Naive B cell (primary cell): ENCODE measurements at regions not wholly inside any gene's neighbourhood (a gene's known extent, or its start where the extent isn't known, plus 50 kb on each side); places are given as distances from the start of the nearest gene placed in this dataset.

Experiments used
- ATAC-seq, 2 donors: fragments of 150-1000 bp; cut with Tn5 transposase; 2 replicates each; pipeline ENCODE4 v1.10.0; 2021; ENCODE audit warnings: low read depth in 2 of 2, mild to moderate bottlenecking in 2 of 2, moderate library complexity in 2 of 2
- DNase-seq: peaks from one replicate; pipeline ENCODE4 v3.0.0; 2022
- H3K27ac Mint-ChIP-seq, 6 donors: one replicate each; pipeline ENCODE4 v1.8.0; 2020 to 2022; ENCODE audit warnings: mild to moderate bottlenecking in 6 of 6, mixed read lengths in 6 of 6, moderate library complexity in 5 of 6, inconsistent platforms in 2 of 6
- H3K27me3 Mint-ChIP-seq, 3 donors: one replicate each; pipeline ENCODE4 v1.8.0; 2021 to 2022; ENCODE audit warnings: mixed read lengths in 3 of 3, mild to moderate bottlenecking in 1 of 3
- H3K36me3 Mint-ChIP-seq, 2 donors: one replicate each; pipeline ENCODE4 v1.8.0; 2020 to 2022; ENCODE audit warnings: mixed read lengths in 2 of 2, inconsistent platforms in 1 of 2, mild to moderate bottlenecking in 1 of 2
- H3K4me1 Mint-ChIP-seq, 3 donors: one replicate each; pipeline ENCODE4 v1.8.0; 2020 to 2022; ENCODE audit warnings: mixed read lengths in 3 of 3, inconsistent platforms in 1 of 3, mild to moderate bottlenecking in 1 of 3, moderate library complexity in 1 of 3
- H3K4me3 Mint-ChIP-seq, 8 donors: one replicate each; pipeline ENCODE4 v1.8.0; 2020 to 2022; ENCODE audit warnings: mild to moderate bottlenecking in 8 of 8, mixed read lengths in 8 of 8, moderate library complexity in 8 of 8, inconsistent platforms in 2 of 8
- H3K9me3 Mint-ChIP-seq, 7 donors: one replicate each; pipeline ENCODE4 v1.8.0; 2020 to 2022; ENCODE audit warnings: mixed read lengths in 7 of 7, mild to moderate bottlenecking in 5 of 7, inconsistent platforms in 2 of 7, moderate library complexity in 1 of 7

- DNase-seq (no peak), ATAC-seq (no peak)
- H3K9me3 Mint-ChIP-seq: peaks cover 0 to 6% (median 3%) of the 10 kb centered on the region in 7 donors
Measured at GRCh38 chr13:82681535-82681934, 1200.7 kb downstream of the SLITRK1 start.

DNA sequence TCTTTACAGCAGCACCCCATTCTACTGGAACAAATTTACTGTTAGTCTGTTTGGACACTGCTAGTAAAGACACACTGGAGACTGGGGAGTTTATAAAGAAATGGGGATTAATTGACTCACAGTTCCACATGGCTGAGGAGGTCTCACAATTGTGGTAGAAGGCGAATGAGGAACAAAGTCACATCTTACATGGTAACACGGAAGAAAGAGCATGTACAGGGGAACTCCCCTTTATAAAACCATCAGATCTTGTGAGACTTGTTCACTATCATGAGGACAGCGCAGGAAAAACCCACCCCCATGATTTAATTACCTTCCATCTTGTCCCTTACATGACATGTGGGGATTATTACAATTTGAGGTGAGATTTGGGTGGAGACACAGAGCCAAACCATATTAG is 1204.2 kb downstream of the SLITRK1 start:
- Mint-ChIP-seq H3K4me1 (no peaks in the 10 kb centered on the region), H3K36me3 (no peaks in the 10 kb centered on the region), H3K27me3 (no peaks in the 10 kb centered on the region), H3K27ac (no peak overlapping the region), H3K4me3 (no peak overlapping the region), H3K9me3 (peaks cover 0 to 10% (median 3%) of the 10 kb centered on the region in 7 donors)
- DNase-seq: no peak
- ATAC-seq: no peak

More at GRCh38 chr13:82681535-82681934, 1200.7 kb downstream of the SLITRK1 start:
- H3K4me1 Mint-ChIP-seq: no peaks in the 10 kb centered on the region
- H3K27ac Mint-ChIP-seq: peak overlapping the region in 1 of 6 donors; percentile 48
- no peaks in the 10 kb centered on the region for H3K36me3 Mint-ChIP-seq
- H3K4me3 Mint-ChIP-seq: no peak overlapping the region
- no peaks in the 10 kb centered on the region for H3K27me3 Mint-ChIP-seq

GRCh38 chr13:82675024-82675423 is 1207.2 kb downstream of the SLITRK1 start:
- no peak overlapping the region for H3K27ac Mint-ChIP-seq
- peaks cover 0 to 5% (median 3%) of the 10 kb centered on the region in 7 donors for H3K9me3 Mint-ChIP-seq
- no peak overlapping the region for H3K4me3 Mint-ChIP-seq
- ATAC-seq (no peak), DNase-seq (no peak)
- H3K27me3 Mint-ChIP-seq: no peaks in the 10 kb centered on the region
- no peaks in the 10 kb centered on the region for H3K4me1 Mint-ChIP-seq
- no peaks in the 10 kb centered on the region for H3K36me3 Mint-ChIP-seq

DNA sequence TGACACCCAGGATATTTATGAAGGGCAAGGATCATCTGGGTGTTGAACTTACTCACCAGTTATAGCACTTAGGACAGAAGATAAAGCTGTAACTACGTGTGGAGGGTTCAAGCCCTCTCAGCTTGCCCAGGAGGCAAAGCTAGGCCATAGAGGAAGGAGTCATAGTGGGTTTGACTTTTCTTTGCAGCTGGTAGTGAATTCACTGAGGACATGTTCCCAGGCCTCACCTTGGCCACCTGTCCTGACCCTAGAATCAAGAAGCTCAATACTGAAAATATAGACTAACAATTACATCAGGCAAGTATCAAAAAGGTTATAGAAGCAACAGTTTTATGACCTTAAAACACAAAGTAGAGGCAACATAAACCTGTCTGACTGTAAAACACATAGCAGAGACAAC is 1207.7 kb downstream of the SLITRK1 start:
- no peak overlapping the region for H3K27ac Mint-ChIP-seq
- no peaks in the 10 kb centered on the region for H3K4me1 Mint-ChIP-seq

GRCh38 chr13:82672248-82672647 is 1210.0 kb downstream of the SLITRK1 start:
- DNase-seq: no peak
- peaks cover 0 to 8% (median 3%) of the 10 kb centered on the region in 7 donors for H3K9me3 Mint-ChIP-seq
- H3K36me3 Mint-ChIP-seq: no peaks in the 10 kb centered on the region
- no peak overlapping the region for H3K27ac Mint-ChIP-seq
- no peak overlapping the region for H3K4me3 Mint-ChIP-seq
- H3K4me1 Mint-ChIP-seq: no peaks in the 10 kb centered on the region
- H3K27me3 Mint-ChIP-seq: no peaks in the 10 kb centered on the region
- ATAC-seq: no peak

More for the DNA sequence above, 1207.7 kb downstream of the SLITRK1 start:
- ATAC-seq (no peak), DNase-seq (no peak)
- Mint-ChIP-seq H3K9me3 (peaks cover 0 to 5% (median 3%) of the 10 kb centered on the region in 7 donors), H3K27me3 (no peaks in the 10 kb centered on the region), H3K36me3 (no peaks in the 10 kb centered on the region), H3K4me3 (no peak overlapping the region)

- ATAC-seq (no peak), DNase-seq (no peak)
- no peak overlapping the region for H3K4me3 Mint-ChIP-seq
- H3K4me1 Mint-ChIP-seq: no peaks in the 10 kb centered on the region
- H3K36me3 Mint-ChIP-seq: no peaks in the 10 kb centered on the region
- peaks cover 0 to 11% (median 5%) of the 10 kb centered on the region in 7 donors for H3K9me3 Mint-ChIP-seq
- no peaks in the 10 kb centered on the region for H3K27me3 Mint-ChIP-seq
- no peak overlapping the region for H3K27ac Mint-ChIP-seq
Measured at GRCh38 chr13:82664183-82664582, 1218.1 kb downstream of the SLITRK1 start.

DNA sequence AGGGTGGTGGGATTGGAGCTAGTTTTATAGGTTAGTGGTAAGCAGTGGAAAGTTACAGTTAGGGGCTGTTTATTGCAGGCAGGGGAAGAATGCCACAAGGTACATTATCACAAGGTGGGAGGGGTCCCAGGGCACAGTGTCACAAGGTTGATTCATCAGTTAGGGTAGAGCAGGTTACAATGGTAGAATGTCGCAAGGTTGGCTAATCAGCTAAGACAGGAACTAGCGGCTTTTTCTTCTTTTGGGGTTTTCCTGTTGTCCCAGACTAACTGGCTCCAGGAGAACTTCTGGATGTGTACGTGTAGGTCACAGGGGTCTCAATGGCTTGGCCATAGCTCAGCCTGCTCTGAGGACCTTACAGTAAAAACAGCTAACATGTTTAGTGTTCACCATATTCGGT is 1221.1 kb downstream of the SLITRK1 start:
- no peak for DNase-seq
- H3K4me3 Mint-ChIP-seq: no peak overlapping the region
- no peaks in the 10 kb centered on the region for H3K27me3 Mint-ChIP-seq
- ATAC-seq: no peak
- H3K4me1 Mint-ChIP-seq: no peaks in the 10 kb centered on the region
- H3K27ac Mint-ChIP-seq: no peak overlapping the region
- peaks cover 0 to 10% (median 5%) of the 10 kb centered on the region in 7 donors for H3K9me3 Mint-ChIP-seq
- H3K36me3 Mint-ChIP-seq: no peaks in the 10 kb centered on the region

DNA sequence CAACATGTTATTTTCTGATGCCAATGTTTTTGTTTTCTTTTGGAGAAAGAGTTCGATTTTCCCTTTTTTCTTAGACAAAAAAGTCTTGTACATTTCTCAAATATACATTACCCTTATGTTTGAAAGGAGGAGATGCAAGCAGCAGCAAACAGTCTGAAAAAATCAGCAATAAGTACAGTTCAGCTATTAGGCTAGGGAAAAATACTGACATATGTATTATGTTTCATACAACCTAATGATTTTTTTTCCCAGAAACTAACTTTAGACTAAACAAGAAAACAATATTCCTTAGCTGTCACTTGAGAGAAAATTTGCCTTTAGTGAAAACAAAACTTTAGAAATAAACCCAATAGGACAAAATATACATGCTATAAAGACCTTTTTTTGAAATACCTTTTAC is 1223.5 kb downstream of the SLITRK1 start:
- H3K9me3 Mint-ChIP-seq: peaks cover 0 to 13% (median 5%) of the 10 kb centered on the region in 7 donors
- no peak overlapping the region for H3K27ac Mint-ChIP-seq
- ATAC-seq: no peak
- H3K4me3 Mint-ChIP-seq: no peak overlapping the region
- peaks cover 0 to 5% of the 10 kb centered on the region in 2 donors for H3K36me3 Mint-ChIP-seq
- H3K4me1 Mint-ChIP-seq: no peaks in the 10 kb centered on the region
- no peak for DNase-seq
- no peaks in the 10 kb centered on the region for H3K27me3 Mint-ChIP-seq

DNA sequence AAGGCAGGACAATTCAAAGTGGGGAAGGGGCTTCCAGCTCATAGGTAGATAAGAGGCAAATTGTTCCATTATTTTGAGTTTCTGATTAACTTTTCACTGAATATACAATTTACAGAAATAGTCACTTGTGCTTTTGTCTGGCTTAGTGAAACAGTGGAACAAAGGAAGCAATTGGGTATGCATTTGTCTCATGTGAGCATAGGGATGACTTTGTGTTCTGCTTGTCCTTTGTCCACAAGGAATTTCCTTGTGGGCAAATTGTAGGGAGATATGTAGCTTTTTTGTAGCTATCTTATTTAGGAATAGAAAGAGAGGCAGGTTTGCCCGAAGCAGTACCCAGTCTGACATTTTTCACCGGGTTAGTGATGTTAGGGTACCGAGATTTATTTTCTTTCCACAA is 1224.8 kb downstream of the SLITRK1 start:
- H3K9me3 Mint-ChIP-seq: peaks cover 0 to 13% (median 5%) of the 10 kb centered on the region in 7 donors
- no peak overlapping the region for H3K4me3 Mint-ChIP-seq
- no peak for DNase-seq
- H3K36me3 Mint-ChIP-seq: peaks cover 0 to 5% of the 10 kb centered on the region in 2 donors
- no peak for ATAC-seq
- H3K27me3 Mint-ChIP-seq: no peaks in the 10 kb centered on the region
- H3K4me1 Mint-ChIP-seq: no peaks in the 10 kb centered on the region
- H3K27ac Mint-ChIP-seq: no peak overlapping the region

DNA sequence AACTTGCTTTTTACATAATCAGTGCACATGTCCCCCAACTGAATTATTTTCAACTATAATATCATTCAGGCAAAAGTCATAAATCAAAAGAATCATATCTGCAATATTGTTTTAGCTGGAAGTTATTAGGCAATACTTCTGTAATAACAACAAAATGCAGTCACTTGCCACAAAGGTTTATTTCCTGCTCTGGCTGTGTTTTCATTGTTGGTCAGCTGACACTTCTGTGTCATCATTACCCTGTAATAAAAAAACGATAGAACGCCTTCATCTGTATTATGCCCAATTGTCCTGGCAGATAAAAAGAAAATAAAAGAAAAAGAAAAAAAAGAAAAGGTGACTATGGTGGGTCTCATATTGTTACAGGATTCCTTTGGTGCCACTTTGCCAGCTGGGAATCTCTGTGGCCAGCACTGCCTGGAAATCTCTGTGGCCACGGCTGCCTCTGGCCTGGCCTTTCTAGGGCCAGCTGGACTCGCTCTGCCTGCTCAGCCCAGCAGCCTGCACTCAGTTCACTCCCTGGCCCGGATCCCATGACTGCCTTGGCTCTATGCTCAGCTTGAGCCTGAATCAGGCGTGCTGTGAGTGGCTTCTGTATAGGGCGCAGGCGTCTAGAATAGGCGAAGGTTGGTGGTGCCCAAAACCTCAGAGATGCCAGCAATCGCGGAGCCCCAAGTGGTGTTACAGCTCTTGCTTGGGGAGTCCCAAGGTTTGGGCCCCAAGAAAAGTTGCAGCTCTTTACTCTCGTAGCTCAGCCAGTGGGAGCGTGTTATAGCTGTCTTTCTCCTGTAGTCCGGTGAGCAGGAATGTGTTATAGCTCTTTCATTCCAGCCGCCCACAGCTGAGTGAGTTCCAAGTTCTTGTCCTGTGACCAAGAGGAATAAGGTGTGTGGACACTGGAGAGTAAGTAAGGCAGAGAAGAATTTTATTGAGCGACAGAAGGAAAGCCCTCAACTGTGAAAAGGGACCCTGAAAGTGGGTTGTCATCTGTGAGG is 1227.1 kb downstream of the SLITRK1 start:
- H3K4me1 Mint-ChIP-seq: no peaks in the 10 kb centered on the region
- no peak for DNase-seq
- peaks cover 0 to 6% (median 2%) of the 10 kb centered on the region in 7 donors for H3K9me3 Mint-ChIP-seq
- no peak overlapping the region for H3K4me3 Mint-ChIP-seq
- peak overlapping the region in 1 of 6 donors; percentile 52 for H3K27ac Mint-ChIP-seq
- no peaks in the 10 kb centered on the region for H3K27me3 Mint-ChIP-seq
- peaks cover 0 to 5% of the 10 kb centered on the region in 2 donors for H3K36me3 Mint-ChIP-seq
- ATAC-seq: no peak

DNA sequence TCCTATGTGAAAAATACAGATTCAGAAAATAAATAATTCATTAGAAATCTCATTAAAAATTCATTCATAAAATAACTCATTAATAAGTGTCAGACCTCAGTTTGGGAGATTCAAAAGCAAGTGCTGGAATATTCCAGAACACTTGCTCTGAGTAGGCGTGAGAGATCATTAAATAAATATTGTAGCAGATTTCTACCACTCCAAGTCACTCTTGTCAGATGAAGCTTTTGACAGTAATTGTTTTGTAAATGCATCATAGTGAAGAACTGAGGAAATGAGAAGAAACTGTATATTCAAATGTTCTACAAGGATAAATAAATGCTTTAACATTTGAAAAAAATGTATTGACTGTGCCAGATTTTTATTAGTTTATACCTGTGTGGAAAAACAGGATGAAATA is 1228.1 kb downstream of the SLITRK1 start:
- no peak for ATAC-seq
- Mint-ChIP-seq H3K27me3 (no peaks in the 10 kb centered on the region), H3K27ac (no peak overlapping the region), H3K4me3 (no peak overlapping the region), H3K4me1 (no peaks in the 10 kb centered on the region), H3K36me3 (peaks cover 0 to 5% of the 10 kb centered on the region in 2 donors), H3K9me3 (peaks cover 0 to 6% (median 2%) of the 10 kb centered on the region in 7 donors)
- DNase-seq: no peak

GRCh38 chr13:82647540-82647939 is 1234.7 kb downstream of the SLITRK1 start:
- Mint-ChIP-seq H3K27ac (no peak overlapping the region), H3K4me1 (no peaks in the 10 kb centered on the region), H3K36me3 (no peaks in the 10 kb centered on the region), H3K9me3 (no peaks in the 10 kb centered on the region), H3K4me3 (no peak overlapping the region), H3K27me3 (no peaks in the 10 kb centered on the region)
- ATAC-seq: no peak
- no peak for DNase-seq

GRCh38 chr13:82636119-82636518 is 1246.2 kb downstream of the SLITRK1 start:
- ATAC-seq (no peak), DNase-seq (no peak)
- peaks cover 0 to 7% (median 3%) of the 10 kb centered on the region in 7 donors for H3K9me3 Mint-ChIP-seq
- H3K4me1 Mint-ChIP-seq: no peaks in the 10 kb centered on the region
- no peaks in the 10 kb centered on the region for H3K27me3 Mint-ChIP-seq
- H3K4me3 Mint-ChIP-seq: no peak overlapping the region
- H3K27ac Mint-ChIP-seq: no peak overlapping the region
- no peaks in the 10 kb centered on the region for H3K36me3 Mint-ChIP-seq

- Mint-ChIP-seq H3K4me1 (no peaks in the 10 kb centered on the region), H3K36me3 (no peaks in the 10 kb centered on the region), H3K27ac (no peak overlapping the region), H3K27me3 (no peaks in the 10 kb centered on the region), H3K4me3 (no peak overlapping the region), H3K9me3 (peaks cover 0 to 7% (median 3%) of the 10 kb centered on the region in 7 donors)
- ATAC-seq (no peak), DNase-seq (no peak)
Measured at GRCh38 chr13:82634946-82635345, 1247.3 kb downstream of the SLITRK1 start.
